Adrenal gland (tissue), 5 donors: ENCODE measurements at regions not wholly inside any gene's neighbourhood (a gene's known extent, or its start where the extent isn't known, plus 50 kb on each side); places are given as distances from the start of the nearest gene placed in this dataset.

ENCODE experiments used
- POLR2A ChIP-seq, 2 donors: fragments of 450-650 bp; IDR thresholded peaks; one replicate each; pipeline ENCODE4 v1.6.1; 2017; ENCODE audit warnings: antibody characterized with exemption in 2 of 2, mild to moderate bottlenecking in 2 of 2, moderate library complexity in 1 of 2
- TF ChIP-seq, protein P1 (sequence below), 6 experiments: fragments of 450-650 bp in 4 of 6; fragments of 200-600 bp in 2 of 6; sonication (generic) in 1 of 6; IDR thresholded peaks; 1 replicate in 5 of 6; 2 replicates in 1 of 6; pipeline versions ENCODE4 v1.5.1 to v1.8.0; 2016 to 2021; ENCODE audit warnings: antibody characterized with exemption in 6 of 6, mild to moderate bottlenecking in 2 of 6, moderate library complexity in 1 of 6
- donor health status: DM: no; HTN: no; CAD: no.

DNA sequence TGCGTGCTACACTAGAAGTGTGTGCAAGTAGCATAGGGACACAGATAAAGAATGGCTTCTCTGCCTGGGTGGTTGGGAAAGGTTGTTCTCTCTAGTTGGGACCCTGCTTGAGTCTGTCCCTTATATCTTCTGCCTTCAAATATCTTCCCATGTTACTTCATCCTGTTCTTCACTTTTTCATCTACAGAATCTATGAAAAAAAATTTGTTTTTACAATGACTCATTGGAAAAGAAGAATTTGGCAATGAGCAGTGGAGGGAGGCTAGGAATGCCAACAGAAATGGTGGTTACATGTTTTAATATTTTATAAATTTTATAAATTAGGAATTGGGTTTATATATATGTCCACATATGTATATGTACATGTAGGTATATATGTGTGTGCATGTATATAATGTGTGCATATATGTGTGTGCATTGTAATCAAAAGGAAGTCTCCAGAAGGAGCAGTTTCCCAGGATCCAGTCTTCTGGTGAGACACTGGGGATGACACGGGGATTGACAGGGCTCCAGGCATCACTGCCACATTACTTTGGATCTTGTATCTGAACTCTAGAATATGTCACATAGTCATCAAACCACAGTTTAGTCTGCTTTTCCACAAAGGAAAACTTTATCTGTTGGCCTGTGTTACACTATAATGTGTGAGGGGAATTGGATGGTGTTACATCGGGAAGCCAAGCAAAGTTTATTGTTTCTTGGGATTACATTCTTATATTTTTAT is 75.3 kb upstream of the RIPOR2 start:
- TF ChIP-seq POLR2A (IDR thresholded peaks at IDR 0.05) = no peak
- TF ChIP-seq, protein P1, sequence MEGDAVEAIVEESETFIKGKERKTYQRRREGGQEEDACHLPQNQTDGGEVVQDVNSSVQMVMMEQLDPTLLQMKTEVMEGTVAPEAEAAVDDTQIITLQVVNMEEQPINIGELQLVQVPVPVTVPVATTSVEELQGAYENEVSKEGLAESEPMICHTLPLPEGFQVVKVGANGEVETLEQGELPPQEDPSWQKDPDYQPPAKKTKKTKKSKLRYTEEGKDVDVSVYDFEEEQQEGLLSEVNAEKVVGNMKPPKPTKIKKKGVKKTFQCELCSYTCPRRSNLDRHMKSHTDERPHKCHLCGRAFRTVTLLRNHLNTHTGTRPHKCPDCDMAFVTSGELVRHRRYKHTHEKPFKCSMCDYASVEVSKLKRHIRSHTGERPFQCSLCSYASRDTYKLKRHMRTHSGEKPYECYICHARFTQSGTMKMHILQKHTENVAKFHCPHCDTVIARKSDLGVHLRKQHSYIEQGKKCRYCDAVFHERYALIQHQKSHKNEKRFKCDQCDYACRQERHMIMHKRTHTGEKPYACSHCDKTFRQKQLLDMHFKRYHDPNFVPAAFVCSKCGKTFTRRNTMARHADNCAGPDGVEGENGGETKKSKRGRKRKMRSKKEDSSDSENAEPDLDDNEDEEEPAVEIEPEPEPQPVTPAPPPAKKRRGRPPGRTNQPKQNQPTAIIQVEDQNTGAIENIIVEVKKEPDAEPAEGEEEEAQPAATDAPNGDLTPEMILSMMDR (IDR thresholded peaks at IDR 0.05) = no peak
